ENCODE measurements at regions not wholly inside any gene's neighbourhood (a gene's known extent, or its start where the extent isn't known, plus 50 kb on each side); places are given as distances from the start of the nearest gene placed in this dataset.

DNA sequence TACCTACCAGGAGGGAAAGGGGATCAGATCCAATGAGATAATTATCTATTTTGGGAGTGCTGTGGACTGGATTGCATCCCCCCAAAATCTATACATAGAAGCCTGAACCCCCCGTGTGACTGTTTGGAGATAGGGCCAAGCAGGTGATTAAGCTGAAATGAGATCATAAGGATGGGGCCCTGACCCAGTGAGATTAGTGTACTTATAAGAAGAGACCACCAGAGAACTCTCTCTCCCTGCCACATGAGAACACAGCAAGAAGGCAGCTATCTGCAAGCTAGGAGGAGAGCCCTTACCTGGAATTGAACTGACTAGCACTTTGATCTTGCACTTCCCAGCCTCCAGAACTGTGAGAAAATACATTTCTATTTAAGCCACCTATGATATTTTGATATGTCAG is 132.2 kb upstream of the NOX3 start:
- H3K9me3 ChIP-seq (ENCODE audit: insufficient read depth, low read length), result no peaks in the 10 kb centered on the region
- H4K20me1 ChIP-seq (ENCODE audit: insufficient read depth, low read length), result no peaks in the 10 kb centered on the region
- no peak overlapping the region for H3K27ac ChIP-seq (ENCODE audit: low read length)
- H3K79me2 ChIP-seq (ENCODE audit: low read length), result no peaks in the 10 kb centered on the region
- no peaks in the 10 kb centered on the region for H3K27me3 ChIP-seq (ENCODE audit: low read depth, low read length)
- TF ChIP-seq EZH2phosphoT487 (IDR thresholded peaks at IDR 0.05; ENCODE audit: low read depth), result no peak
- TF ChIP-seq, protein P1, sequence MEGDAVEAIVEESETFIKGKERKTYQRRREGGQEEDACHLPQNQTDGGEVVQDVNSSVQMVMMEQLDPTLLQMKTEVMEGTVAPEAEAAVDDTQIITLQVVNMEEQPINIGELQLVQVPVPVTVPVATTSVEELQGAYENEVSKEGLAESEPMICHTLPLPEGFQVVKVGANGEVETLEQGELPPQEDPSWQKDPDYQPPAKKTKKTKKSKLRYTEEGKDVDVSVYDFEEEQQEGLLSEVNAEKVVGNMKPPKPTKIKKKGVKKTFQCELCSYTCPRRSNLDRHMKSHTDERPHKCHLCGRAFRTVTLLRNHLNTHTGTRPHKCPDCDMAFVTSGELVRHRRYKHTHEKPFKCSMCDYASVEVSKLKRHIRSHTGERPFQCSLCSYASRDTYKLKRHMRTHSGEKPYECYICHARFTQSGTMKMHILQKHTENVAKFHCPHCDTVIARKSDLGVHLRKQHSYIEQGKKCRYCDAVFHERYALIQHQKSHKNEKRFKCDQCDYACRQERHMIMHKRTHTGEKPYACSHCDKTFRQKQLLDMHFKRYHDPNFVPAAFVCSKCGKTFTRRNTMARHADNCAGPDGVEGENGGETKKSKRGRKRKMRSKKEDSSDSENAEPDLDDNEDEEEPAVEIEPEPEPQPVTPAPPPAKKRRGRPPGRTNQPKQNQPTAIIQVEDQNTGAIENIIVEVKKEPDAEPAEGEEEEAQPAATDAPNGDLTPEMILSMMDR (IDR thresholded peaks at IDR 0.05; ENCODE audit: low read depth, low read length), result no peak
- no peak overlapping the region for H3K4me2 ChIP-seq (ENCODE audit: low read length)
- no peaks in the 10 kb centered on the region for H3K4me1 ChIP-seq (ENCODE audit: low read length)
- H3K36me3 ChIP-seq (replicated peaks; ENCODE audit: low read depth, low read length), result no peaks in the 10 kb centered on the region
- no peak overlapping the region for H3K9ac ChIP-seq (ENCODE audit: low read length)
- no peak overlapping the region for H3K4me3 ChIP-seq (ENCODE audit: low read length)
- H2AFZ ChIP-seq (ENCODE audit: low read depth, low read length), result no peak overlapping the region

DNA sequence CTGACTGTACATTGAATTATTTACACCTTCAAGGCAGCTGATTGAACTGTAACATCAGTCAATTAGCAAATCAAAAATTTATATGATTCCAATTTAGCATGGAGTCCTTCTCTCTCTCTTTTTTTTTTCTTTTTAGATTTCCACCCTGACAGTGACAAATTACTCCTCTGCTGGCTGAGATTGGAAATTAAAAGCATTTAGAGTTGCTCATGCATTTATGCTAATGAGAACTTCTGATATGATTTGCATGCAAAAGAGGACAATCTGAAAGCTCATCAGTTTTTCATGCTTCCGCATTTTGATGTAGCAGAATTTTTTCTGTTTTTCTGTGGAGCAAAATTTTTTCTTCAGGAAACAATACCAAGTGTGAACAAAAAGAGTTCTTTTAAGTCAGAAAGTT is 130.5 kb upstream of the NOX3 start:
- H3K4me3 ChIP-seq (ENCODE audit: low read length), result no peak overlapping the region
- no peaks in the 10 kb centered on the region for H3K79me2 ChIP-seq (ENCODE audit: low read length)
- H3K27me3 ChIP-seq (ENCODE audit: low read depth, low read length), result no peaks in the 10 kb centered on the region
- no peaks in the 10 kb centered on the region for H3K36me3 ChIP-seq (replicated peaks; ENCODE audit: low read depth, low read length)
- no peaks in the 10 kb centered on the region for H3K4me1 ChIP-seq (ENCODE audit: low read length)
- H4K20me1 ChIP-seq (ENCODE audit: insufficient read depth, low read length), result no peaks in the 10 kb centered on the region
- TF ChIP-seq, protein P1 (IDR thresholded peaks at IDR 0.05; ENCODE audit: low read depth, low read length), result no peak
- TF ChIP-seq EZH2phosphoT487 (IDR thresholded peaks at IDR 0.05; ENCODE audit: low read depth), result no peak
- no peaks in the 10 kb centered on the region for H3K9me3 ChIP-seq (ENCODE audit: insufficient read depth, low read length)
- H2AFZ ChIP-seq (ENCODE audit: low read depth, low read length), result no peak overlapping the region
- no peak overlapping the region for H3K4me2 ChIP-seq (ENCODE audit: low read length)
- no peak overlapping the region for H3K27ac ChIP-seq (ENCODE audit: low read length)
- H3K9ac ChIP-seq (ENCODE audit: low read length), result no peak overlapping the region

DNA sequence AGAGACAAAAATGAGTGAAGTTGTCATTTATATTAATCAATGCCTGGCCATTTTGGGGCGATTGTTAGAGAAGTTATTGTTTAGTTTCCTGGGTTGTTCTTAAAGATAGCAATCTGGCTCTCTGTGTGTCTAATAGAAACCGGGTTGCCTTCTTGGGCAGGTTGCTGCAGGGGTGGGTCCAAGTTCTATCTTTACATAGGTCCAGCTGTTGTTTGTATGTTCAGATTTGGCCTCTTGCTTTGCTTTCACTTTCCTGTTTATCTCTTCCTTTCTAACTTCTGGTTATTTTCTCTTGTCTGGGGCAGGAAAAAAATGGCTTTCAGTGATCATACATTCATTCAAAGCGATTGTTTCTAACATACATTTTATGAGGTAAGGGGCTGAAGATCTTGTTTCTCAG is 128.4 kb upstream of the NOX3 start:
- no peak overlapping the region for H3K9ac ChIP-seq (ENCODE audit: low read length)
- no peaks in the 10 kb centered on the region for H3K36me3 ChIP-seq (replicated peaks; ENCODE audit: low read depth, low read length)
- no peak overlapping the region for H3K4me3 ChIP-seq (ENCODE audit: low read length)
- TF ChIP-seq, protein P1 (IDR thresholded peaks at IDR 0.05; ENCODE audit: low read depth, low read length), result no peak
- TF ChIP-seq EZH2phosphoT487 (IDR thresholded peaks at IDR 0.05; ENCODE audit: low read depth), result no peak
- no peaks in the 10 kb centered on the region for H3K9me3 ChIP-seq (ENCODE audit: insufficient read depth, low read length)
- H3K4me2 ChIP-seq (ENCODE audit: low read length), result no peak overlapping the region
- H2AFZ ChIP-seq (ENCODE audit: low read depth, low read length), result no peak overlapping the region
- no peaks in the 10 kb centered on the region for H3K4me1 ChIP-seq (ENCODE audit: low read length)
- H3K79me2 ChIP-seq (ENCODE audit: low read length), result no peaks in the 10 kb centered on the region
- no peaks in the 10 kb centered on the region for H4K20me1 ChIP-seq (ENCODE audit: insufficient read depth, low read length)
- no peaks in the 10 kb centered on the region for H3K27me3 ChIP-seq (ENCODE audit: low read depth, low read length)
- H3K27ac ChIP-seq (ENCODE audit: low read length), result no peak overlapping the region

DNA sequence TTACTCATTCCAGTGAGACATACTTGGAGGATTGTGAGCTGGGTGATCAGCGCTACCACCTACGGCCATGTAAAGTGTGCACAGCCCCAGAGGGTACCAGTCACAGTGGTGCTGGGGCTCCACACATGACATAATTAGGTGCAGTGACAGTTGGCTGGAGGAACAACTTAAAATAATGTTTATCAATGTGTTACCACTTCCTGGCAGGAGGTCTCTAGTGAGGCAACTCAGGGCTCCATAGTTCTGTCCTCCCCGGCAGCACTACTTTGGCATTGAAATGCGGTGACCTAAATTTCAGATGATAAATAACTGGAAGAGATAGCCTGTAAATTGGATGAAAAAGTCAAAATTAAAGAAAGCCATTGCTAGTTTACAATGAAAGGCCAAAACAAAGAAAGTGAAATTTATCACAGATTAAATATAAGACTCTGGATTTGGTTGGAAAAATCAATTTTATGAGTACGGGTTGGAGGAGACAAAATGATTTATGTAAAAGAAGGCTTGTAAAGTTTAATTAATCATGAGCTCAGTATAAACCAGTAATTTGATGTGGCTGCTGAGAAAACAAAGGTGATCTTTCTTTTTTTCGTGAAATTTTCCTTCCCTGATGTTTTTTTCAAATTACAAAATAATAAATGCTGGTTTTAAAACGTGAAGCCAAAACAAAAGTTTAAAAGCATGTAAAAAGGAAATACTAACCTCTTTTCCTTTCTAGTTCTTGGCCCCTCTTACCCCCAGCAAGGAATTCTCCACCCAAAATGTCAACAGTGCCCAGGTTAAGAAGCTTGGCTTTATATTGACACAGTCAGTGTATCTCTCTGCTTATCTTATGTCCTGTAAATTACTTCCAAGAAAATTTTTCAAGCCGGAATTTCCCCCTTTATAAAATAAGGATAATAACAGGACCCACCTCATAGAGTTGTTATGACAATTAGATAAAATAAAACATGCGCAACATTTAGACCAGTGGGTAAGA is 126.7 kb upstream of the NOX3 start:
- no peak overlapping the region for H3K27ac ChIP-seq (ENCODE audit: low read length)
- H4K20me1 ChIP-seq (ENCODE audit: insufficient read depth, low read length), result no peaks in the 10 kb centered on the region
- H3K9ac ChIP-seq (ENCODE audit: low read length), result no peak overlapping the region
- no peaks in the 10 kb centered on the region for H3K27me3 ChIP-seq (ENCODE audit: low read depth, low read length)
- TF ChIP-seq EZH2phosphoT487 (IDR thresholded peaks at IDR 0.05; ENCODE audit: low read depth), result no peak
- TF ChIP-seq, protein P1 (IDR thresholded peaks at IDR 0.05; ENCODE audit: low read depth, low read length), result no peak
- no peaks in the 10 kb centered on the region for H3K4me1 ChIP-seq (ENCODE audit: low read length)
- H3K9me3 ChIP-seq (ENCODE audit: insufficient read depth, low read length), result no peaks in the 10 kb centered on the region
- H3K4me2 ChIP-seq (ENCODE audit: low read length), result no peak overlapping the region
- H3K36me3 ChIP-seq (replicated peaks; ENCODE audit: low read depth, low read length), result no peaks in the 10 kb centered on the region
- H2AFZ ChIP-seq (ENCODE audit: low read depth, low read length), result no peak overlapping the region
- H3K79me2 ChIP-seq (ENCODE audit: low read length), result no peaks in the 10 kb centered on the region
- H3K4me3 ChIP-seq (ENCODE audit: low read length), result no peak overlapping the region
